ENCODE measurements at regions not wholly inside any gene's neighbourhood (a gene's known extent, or its start where the extent isn't known, plus 50 kb on each side); places are given as distances from the start of the nearest gene placed in this dataset.

- TF ChIP-seq FOXM1 (IDR thresholded peaks at IDR 0.05; ENCODE audit: borderline replicate concordance, low read depth) = no peak
- no peak for TF ChIP-seq TCF12 (IDR thresholded peaks at IDR 0.05; ENCODE audit: low read depth)
- TF ChIP-seq EGR1 (IDR thresholded peaks at IDR 0.05) = no peak
- TF ChIP-seq, protein P1, sequence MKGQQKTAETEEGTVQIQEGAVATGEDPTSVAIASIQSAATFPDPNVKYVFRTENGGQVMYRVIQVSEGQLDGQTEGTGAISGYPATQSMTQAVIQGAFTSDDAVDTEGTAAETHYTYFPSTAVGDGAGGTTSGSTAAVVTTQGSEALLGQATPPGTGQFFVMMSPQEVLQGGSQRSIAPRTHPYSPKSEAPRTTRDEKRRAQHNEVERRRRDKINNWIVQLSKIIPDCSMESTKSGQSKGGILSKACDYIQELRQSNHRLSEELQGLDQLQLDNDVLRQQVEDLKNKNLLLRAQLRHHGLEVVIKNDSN (IDR thresholded peaks at IDR 0.05) = no peak
- no peak for TF ChIP-seq CEBPB (IDR thresholded peaks at IDR 0.05)
Measured at GRCh38 chr11:79920480-79920879, 479.6 kb upstream of the TENM4 start.

DNA sequence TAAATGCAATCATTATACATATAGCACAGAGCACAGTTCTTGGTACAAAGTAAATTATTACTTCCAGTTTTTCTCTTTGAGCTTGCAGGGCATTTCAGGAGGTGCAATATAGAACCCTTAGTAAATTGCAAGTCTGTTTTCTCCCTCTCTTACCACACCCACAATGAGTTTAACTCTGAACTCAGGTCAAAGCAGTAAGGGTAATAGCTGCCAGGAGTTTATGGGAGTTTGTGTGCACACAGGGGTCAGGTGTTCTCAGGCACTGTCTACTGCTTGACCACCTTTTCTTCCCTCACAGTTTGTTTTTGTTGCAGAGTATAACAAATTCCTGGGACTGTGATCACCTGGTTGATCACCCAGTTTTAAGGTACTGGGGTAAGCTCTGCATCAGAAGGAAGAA lies 478.5 kb upstream of the TENM4 start:
- TF ChIP-seq EGR1 (IDR thresholded peaks at IDR 0.05) (no peak), FOXM1 (IDR thresholded peaks at IDR 0.05; ENCODE audit: borderline replicate concordance, low read depth) (no peak), TEAD4 (IDR thresholded peaks at IDR 0.05) (no peak), TCF12 (IDR thresholded peaks at IDR 0.05; ENCODE audit: low read depth) (no peak), ZBTB7A (IDR thresholded peaks at IDR 0.05; ENCODE audit: low read depth) (no peak), TAF1 (IDR thresholded peaks at IDR 0.05; ENCODE audit: low read depth) (no peak)
- TF ChIP-seq, protein P2, sequence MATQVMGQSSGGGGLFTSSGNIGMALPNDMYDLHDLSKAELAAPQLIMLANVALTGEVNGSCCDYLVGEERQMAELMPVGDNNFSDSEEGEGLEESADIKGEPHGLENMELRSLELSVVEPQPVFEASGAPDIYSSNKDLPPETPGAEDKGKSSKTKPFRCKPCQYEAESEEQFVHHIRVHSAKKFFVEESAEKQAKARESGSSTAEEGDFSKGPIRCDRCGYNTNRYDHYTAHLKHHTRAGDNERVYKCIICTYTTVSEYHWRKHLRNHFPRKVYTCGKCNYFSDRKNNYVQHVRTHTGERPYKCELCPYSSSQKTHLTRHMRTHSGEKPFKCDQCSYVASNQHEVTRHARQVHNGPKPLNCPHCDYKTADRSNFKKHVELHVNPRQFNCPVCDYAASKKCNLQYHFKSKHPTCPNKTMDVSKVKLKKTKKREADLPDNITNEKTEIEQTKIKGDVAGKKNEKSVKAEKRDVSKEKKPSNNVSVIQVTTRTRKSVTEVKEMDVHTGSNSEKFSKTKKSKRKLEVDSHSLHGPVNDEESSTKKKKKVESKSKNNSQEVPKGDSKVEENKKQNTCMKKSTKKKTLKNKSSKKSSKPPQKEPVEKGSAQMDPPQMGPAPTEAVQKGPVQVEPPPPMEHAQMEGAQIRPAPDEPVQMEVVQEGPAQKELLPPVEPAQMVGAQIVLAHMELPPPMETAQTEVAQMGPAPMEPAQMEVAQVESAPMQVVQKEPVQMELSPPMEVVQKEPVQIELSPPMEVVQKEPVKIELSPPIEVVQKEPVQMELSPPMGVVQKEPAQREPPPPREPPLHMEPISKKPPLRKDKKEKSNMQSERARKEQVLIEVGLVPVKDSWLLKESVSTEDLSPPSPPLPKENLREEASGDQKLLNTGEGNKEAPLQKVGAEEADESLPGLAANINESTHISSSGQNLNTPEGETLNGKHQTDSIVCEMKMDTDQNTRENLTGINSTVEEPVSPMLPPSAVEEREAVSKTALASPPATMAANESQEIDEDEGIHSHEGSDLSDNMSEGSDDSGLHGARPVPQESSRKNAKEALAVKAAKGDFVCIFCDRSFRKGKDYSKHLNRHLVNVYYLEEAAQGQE (IDR thresholded peaks at IDR 0.05; ENCODE audit: low read depth) = no peak
- TF ChIP-seq, protein P1 (IDR thresholded peaks at IDR 0.05) = no peak

- no peak for TF ChIP-seq TAF1 (IDR thresholded peaks at IDR 0.05; ENCODE audit: low read depth)
Measured at GRCh38 chr11:79918846-79919245, 478.0 kb upstream of the TENM4 start.

GRCh38 chr11:79906164-79906563 lies 465.3 kb upstream of the TENM4 start:
- TF ChIP-seq YY1 (IDR thresholded peaks at IDR 0.05; ENCODE audit: low read depth) = no peak
- TF ChIP-seq, protein P2 (IDR thresholded peaks at IDR 0.05; ENCODE audit: low read depth) = no peak
- TF ChIP-seq TCF12 (IDR thresholded peaks at IDR 0.05; ENCODE audit: low read depth) = no peak
- TF ChIP-seq TAF1 (IDR thresholded peaks at IDR 0.05; ENCODE audit: low read depth) = no peak
- TF ChIP-seq CEBPB (IDR thresholded peaks at IDR 0.05) = no peak
- no peak for TF ChIP-seq CREB1 (IDR thresholded peaks at IDR 0.05; ENCODE audit: low read depth)
- TF ChIP-seq, protein P1 (IDR thresholded peaks at IDR 0.05) = no peak
- no peak for TF ChIP-seq RAD21 (IDR thresholded peaks at IDR 0.05; ENCODE audit: low read depth)
- TF ChIP-seq FOXM1 (IDR thresholded peaks at IDR 0.05; ENCODE audit: borderline replicate concordance, low read depth) = no peak

- TF ChIP-seq EGR1 (IDR thresholded peaks at IDR 0.05) (no peak), NFIC (IDR thresholded peaks at IDR 0.05) (no peak), TCF12 (IDR thresholded peaks at IDR 0.05; ENCODE audit: low read depth) (no peak), TAF1 (IDR thresholded peaks at IDR 0.05; ENCODE audit: low read depth) (no peak), MAX (IDR thresholded peaks at IDR 0.05) (no peak), FOXM1 (IDR thresholded peaks at IDR 0.05; ENCODE audit: borderline replicate concordance, low read depth) (no peak), YY1 (IDR thresholded peaks at IDR 0.05; ENCODE audit: low read depth) (no peak), CREB1 (IDR thresholded peaks at IDR 0.05; ENCODE audit: low read depth) (no peak)
- TF ChIP-seq, protein P1 (IDR thresholded peaks at IDR 0.05) = no peak
- TF ChIP-seq, protein P2 (IDR thresholded peaks at IDR 0.05; ENCODE audit: low read depth) = no peak
Measured at GRCh38 chr11:79902493-79902892, 461.7 kb upstream of the TENM4 start.

Measured in Ishikawa (cell line).